Fibroblast of the aortic adventitia (primary cell): ENCODE measurements at regions not wholly inside any gene's neighbourhood (a gene's known extent, or its start where the extent isn't known, plus 50 kb on each side); places are given as distances from the start of the nearest gene placed in this dataset.
"Not testable (repeated sequence)": the region's sequence is repeated elsewhere in the genome, so short reads cannot be mapped to it uniquely, and the experiment has no call there.

ENCODE experiments used
- DNase-seq: peaks from one replicate; pipeline ENCODE4 v3.0.0-alpha.2; 2010; ENCODE audit warnings: low read depth
- H3K4me3 ChIP-seq: 2 replicates; pipeline ENCODE4 v1.5.1; 2011; ENCODE audit warnings: low read depth, mild to moderate bottlenecking, control low read depth, low read length, moderate library complexity
- TF ChIP-seq, protein P1 (sequence below): IDR thresholded peaks from 2 replicates; pipeline ENCODE4 v1.5.1; 2011; ENCODE audit warnings: mild to moderate bottlenecking, low read length, control low read depth, inconsistent platforms; ENCODE audit not compliant: insufficient read depth

DNA sequence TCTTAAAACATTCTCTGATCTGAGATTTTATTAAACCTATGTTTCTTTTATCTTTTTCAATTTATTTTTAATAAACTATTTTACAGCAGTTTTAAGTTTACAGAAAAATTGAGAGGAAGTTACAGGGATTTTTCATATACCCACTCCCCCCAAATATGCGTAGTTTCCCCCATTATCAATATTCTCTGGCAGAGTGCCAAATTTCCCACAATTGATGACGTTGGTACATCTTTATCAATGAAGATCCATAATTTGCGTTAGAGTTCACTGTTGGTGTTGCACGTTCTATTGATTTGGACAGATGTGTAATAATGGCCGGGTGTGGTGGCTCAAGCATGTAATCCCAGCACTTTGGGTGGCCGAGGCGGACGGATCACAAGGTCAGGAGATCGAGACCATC lies 1063.0 kb upstream of the ATXN8OS start:
- DNase-seq = no peak
- H3K4me3 ChIP-seq = no peak overlapping the region
- TF ChIP-seq, protein P1, sequence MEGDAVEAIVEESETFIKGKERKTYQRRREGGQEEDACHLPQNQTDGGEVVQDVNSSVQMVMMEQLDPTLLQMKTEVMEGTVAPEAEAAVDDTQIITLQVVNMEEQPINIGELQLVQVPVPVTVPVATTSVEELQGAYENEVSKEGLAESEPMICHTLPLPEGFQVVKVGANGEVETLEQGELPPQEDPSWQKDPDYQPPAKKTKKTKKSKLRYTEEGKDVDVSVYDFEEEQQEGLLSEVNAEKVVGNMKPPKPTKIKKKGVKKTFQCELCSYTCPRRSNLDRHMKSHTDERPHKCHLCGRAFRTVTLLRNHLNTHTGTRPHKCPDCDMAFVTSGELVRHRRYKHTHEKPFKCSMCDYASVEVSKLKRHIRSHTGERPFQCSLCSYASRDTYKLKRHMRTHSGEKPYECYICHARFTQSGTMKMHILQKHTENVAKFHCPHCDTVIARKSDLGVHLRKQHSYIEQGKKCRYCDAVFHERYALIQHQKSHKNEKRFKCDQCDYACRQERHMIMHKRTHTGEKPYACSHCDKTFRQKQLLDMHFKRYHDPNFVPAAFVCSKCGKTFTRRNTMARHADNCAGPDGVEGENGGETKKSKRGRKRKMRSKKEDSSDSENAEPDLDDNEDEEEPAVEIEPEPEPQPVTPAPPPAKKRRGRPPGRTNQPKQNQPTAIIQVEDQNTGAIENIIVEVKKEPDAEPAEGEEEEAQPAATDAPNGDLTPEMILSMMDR = no peak

DNA sequence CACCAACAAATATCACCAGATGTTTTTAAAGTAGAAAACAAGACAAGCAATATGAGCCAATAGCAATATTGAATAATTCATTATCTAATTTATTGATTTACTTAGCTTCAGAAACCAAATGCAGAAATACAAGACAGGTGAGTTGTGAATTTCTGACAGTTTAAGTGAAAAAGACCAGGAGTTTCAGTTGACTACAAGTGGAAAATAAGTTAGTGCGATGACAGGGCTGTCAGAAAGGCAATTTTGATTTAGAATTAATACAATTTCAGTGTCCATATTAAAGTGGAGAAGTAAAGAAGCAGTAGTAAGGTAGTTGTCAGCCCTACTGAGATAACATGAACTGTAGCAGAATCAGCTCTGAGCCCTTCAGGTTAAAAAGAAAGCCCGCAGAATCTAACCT lies 1066.7 kb upstream of the ATXN8OS start:
- H3K4me3 ChIP-seq = no peak overlapping the region
- TF ChIP-seq, protein P1 = no peak
- DNase-seq = no peak

DNA sequence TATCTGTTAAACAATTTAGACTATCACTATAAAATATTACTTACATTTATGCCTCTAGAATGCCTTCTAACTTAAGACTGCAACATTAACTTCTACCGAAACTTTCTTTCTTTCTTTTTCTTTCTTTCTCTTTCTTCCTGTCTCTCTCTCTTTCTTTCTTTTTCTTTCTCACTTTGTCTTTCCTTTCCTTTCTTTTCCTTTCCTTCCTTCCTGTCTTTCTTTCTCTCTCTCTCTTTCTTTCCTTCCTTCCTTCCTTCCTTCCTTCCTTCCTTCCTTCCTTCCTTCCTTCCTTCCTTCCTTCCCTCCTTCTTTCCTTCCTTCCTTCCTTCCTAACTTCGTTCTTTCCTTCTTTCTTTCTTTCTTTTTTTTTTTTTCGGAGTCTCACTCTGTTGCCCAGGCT lies 1071.9 kb upstream of the ATXN8OS start:
- DNase-seq = no peak
- H3K4me3 ChIP-seq = no peak overlapping the region
- TF ChIP-seq, protein P1 = no peak

DNA sequence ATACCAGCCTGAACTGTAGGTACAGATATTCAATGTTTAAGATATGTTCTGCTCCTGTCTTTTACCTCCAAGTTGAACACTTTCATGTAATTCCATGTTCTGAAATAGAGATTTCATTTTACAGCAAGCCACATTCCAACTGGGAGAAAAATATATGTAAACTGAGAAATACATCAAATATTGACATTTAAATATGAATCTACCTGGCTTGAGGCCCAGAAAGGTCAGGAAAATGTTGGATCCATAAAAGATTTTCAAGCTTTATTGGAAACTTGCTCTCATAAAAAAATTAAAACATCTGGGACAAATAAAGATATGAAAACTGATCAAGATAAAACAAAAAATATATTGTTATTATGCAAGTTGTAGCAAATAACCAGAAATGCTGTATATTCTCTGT lies 1078.7 kb upstream of the ATXN8OS start:
- DNase-seq = no peak
- no peak overlapping the region for H3K4me3 ChIP-seq
- TF ChIP-seq, protein P1 = no peak

DNA sequence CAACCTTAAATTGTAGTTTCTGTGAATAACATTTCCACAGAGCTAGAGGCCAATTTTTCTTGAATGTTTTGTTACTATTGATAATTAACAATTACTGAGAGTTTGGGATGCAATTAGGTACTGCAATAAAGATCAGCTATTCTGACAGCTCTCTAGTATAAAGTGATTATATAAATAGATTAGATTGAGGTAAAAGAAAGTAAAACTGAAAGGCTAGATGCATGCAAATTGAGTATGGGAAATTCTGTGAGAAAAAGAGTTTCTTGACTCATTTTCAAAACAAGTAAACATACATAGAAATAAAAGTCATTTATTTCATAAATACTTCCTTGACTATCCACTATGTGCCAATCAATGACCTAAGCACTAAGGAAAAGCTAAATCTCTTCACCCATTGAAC lies 1087.5 kb upstream of the ATXN8OS start:
- TF ChIP-seq, protein P1 = no peak
- DNase-seq = no peak
- H3K4me3 ChIP-seq = no peak overlapping the region

DNA sequence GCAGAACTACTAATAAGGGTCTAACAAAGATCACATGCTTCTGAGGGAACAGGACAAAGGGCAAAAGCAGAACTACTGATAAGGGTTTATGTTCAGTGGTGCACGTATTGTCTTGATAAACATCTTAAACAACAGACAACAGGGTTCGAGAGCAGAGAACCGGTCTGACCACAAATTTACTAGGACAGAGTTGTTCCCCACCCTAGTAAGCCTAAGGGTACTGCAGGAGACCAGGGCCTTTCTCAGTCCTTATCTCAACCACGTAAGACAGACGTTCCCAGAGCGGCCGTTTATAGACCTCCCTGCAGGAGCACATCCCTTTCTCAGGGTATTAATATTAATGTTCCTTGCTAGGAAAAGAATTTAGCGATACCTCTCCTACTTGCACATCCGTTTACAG lies 1089.5 kb upstream of the ATXN8OS start:
- DNase-seq, H3K4me3 ChIP-seq: not testable (repeated sequence)

DNA sequence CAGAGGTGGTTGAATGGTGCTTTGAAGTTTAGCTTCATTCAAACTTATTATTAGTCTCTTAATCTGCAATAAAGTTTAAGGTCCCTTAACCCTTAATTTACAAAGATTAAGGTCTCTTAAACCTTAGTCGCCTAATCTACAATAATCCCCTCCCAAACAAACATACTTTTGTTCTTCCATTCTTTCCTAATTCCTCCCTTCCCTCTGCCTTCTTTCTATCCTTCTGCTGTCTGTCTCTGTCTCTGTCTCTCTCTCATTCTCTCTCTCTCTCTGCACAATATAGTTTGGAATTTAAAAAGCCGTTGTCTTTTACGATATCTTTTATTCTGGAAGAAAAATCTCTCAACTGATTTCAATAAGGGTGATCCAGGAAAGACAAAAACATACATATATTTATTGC lies 1096.8 kb upstream of the ATXN8OS start:
- H3K4me3 ChIP-seq = no peak overlapping the region
- DNase-seq = no peak
- TF ChIP-seq, protein P1 = no peak
